H9 (cell line): ENCODE measurements at regions not wholly inside any gene's neighbourhood (a gene's known extent, or its start where the extent isn't known, plus 50 kb on each side); places are given as distances from the start of the nearest gene placed in this dataset.
"Not testable (repeated sequence)": the region's sequence is repeated elsewhere in the genome, so short reads cannot be mapped to it uniquely, and the experiment has no call there.

Experiments used
- DNase-seq: peaks from one replicate; pipeline ENCODE4 v3.0.0-alpha.2; 2017
- H2AFZ ChIP-seq: one replicate; pipeline ENCODE4 v1.6.1; 2013; ENCODE audit warnings: mild to moderate bottlenecking, low read length, control low read depth, moderate library complexity
- H2AK5ac ChIP-seq: 2 replicates; pipeline ENCODE4 v1.6.1; 2013; ENCODE audit warnings: low read length, control low read depth, mixed read lengths; ENCODE audit not compliant: insufficient read length
- H2BK120ac ChIP-seq: one replicate; pipeline ENCODE4 v1.6.1; 2013; ENCODE audit warnings: low read depth, mild to moderate bottlenecking, low read length, control low read depth, inconsistent platforms; ENCODE audit not compliant: poor library complexity, severe bottlenecking
- H2BK12ac ChIP-seq: 2 replicates; pipeline ENCODE4 v1.6.1; 2013; ENCODE audit warnings: low read length, control low read depth, mixed read lengths, low read depth; ENCODE audit not compliant: insufficient read length
- H2BK15ac ChIP-seq: 2 replicates; pipeline ENCODE4 v1.6.1; 2013; ENCODE audit warnings: low read depth, low read length, control low read depth
- H2BK20ac ChIP-seq: one replicate; pipeline ENCODE4 v1.6.1; 2013; ENCODE audit warnings: low read depth, mild to moderate bottlenecking, low read length, control low read depth, inconsistent platforms; ENCODE audit not compliant: poor library complexity, severe bottlenecking
- H2BK5ac ChIP-seq: 2 replicates; pipeline ENCODE4 v1.6.1; 2013; ENCODE audit warnings: low read length, control low read depth, mixed read lengths; ENCODE audit not compliant: insufficient read length
- H3K14ac ChIP-seq: 2 replicates; pipeline ENCODE4 v1.6.1; 2013; ENCODE audit warnings: low read length, control low read depth; ENCODE audit not compliant: insufficient read depth
- H3K18ac ChIP-seq: 2 replicates; pipeline ENCODE4 v1.6.1; 2013; ENCODE audit warnings: low read depth, mild to moderate bottlenecking, mixed read lengths, low read length, control low read depth; ENCODE audit not compliant: insufficient read length
- H3K23ac ChIP-seq: 2 replicates; pipeline ENCODE4 v1.6.1; 2013; ENCODE audit warnings: low read length, control low read depth, mixed read lengths, low read depth; ENCODE audit not compliant: insufficient read length
- H3K23me2 ChIP-seq: 2 replicates; pipeline ENCODE4 v1.6.1; 2013; ENCODE audit warnings: low read depth, mild to moderate bottlenecking, mixed read lengths, low read length, control low read depth; ENCODE audit not compliant: insufficient read length, poor library complexity, severe bottlenecking
- H3K27ac ChIP-seq: 2 replicates; pipeline ENCODE4 v1.5.1; 2013; ENCODE audit warnings: low read length, control low read depth, mixed read lengths, low read depth; ENCODE audit not compliant: insufficient read length
- H3K27me3 ChIP-seq: 2 replicates; pipeline ENCODE4 v1.6.1; 2013; ENCODE audit warnings: low read length, control low read depth, inconsistent platforms; ENCODE audit not compliant: insufficient read depth
- H3K4ac ChIP-seq: 2 replicates; pipeline ENCODE4 v1.6.1; 2013; ENCODE audit warnings: low read depth, mild to moderate bottlenecking, control low read depth, inconsistent platforms, low read length, moderate library complexity
- H3K4me1 ChIP-seq: 2 replicates; pipeline ENCODE4 v1.6.1; 2013; ENCODE audit warnings: low read length, control low read depth, inconsistent platforms; ENCODE audit not compliant: insufficient read depth
- H3K4me2 ChIP-seq: 2 replicates; pipeline ENCODE4 v1.6.1; 2013; ENCODE audit warnings: low read length, control low read depth, mixed read lengths; ENCODE audit not compliant: insufficient read length, insufficient read depth
- H3K56ac ChIP-seq: 2 replicates; pipeline ENCODE4 v1.6.1; 2013; ENCODE audit warnings: low read depth, mild to moderate bottlenecking, mixed read lengths, low read length, control low read depth; ENCODE audit not compliant: insufficient read length
- H3K79me1 ChIP-seq: 2 replicates; pipeline ENCODE4 v1.6.1; 2013; ENCODE audit warnings: low read depth, mild to moderate bottlenecking, moderate library complexity, low read length, control low read depth, inconsistent platforms; ENCODE audit not compliant: insufficient read depth, poor library complexity, severe bottlenecking
- H3K79me2 ChIP-seq: 2 replicates; pipeline ENCODE4 v1.6.1; 2013; ENCODE audit warnings: low read length, control low read depth, inconsistent platforms; ENCODE audit not compliant: insufficient read depth
- H3K9ac ChIP-seq: 2 replicates; pipeline ENCODE4 v1.6.1; 2013; ENCODE audit warnings: low read length, control low read depth, mixed read lengths; ENCODE audit not compliant: insufficient read length; ENCODE audit errors: extremely low read depth
- H3K9me3 ChIP-seq: one replicate; pipeline ENCODE4 v1.6.1; 2013; ENCODE audit warnings: low read depth, low read length, inconsistent platforms; ENCODE audit not compliant: control insufficient read depth
- H3T11ph ChIP-seq: one replicate; pipeline ENCODE4 v1.6.1; 2013; ENCODE audit warnings: mild to moderate bottlenecking, low read length, control low read depth, inconsistent platforms
- H4K20me1 ChIP-seq: one replicate; pipeline ENCODE4 v1.6.1; 2013; ENCODE audit not compliant: control insufficient read depth, insufficient read length, insufficient read depth
- H4K5ac ChIP-seq: 2 replicates; pipeline ENCODE4 v1.6.1; 2013; ENCODE audit warnings: low read depth, mild to moderate bottlenecking, mixed read lengths, low read length, control low read depth; ENCODE audit not compliant: insufficient read length
- H4K8ac ChIP-seq: replicated peaks from 2 replicates; pipeline ENCODE4 v1.6.1; 2013; ENCODE audit warnings: low read length, control low read depth, mixed read lengths, low read depth; ENCODE audit not compliant: insufficient read length
- H4K91ac ChIP-seq: 2 replicates; pipeline ENCODE4 v1.6.1; 2013; ENCODE audit warnings: low read depth, mild to moderate bottlenecking, moderate library complexity, mixed read lengths, low read length, control low read depth; ENCODE audit not compliant: insufficient read length
- H3K27ac Mint-ChIP-seq, 3 experiments: 2 replicates in 2 of 3; 3 replicates in 1 of 3; pipeline ENCODE4 v1.8.0; 2020 to 2021; ENCODE audit warnings: mixed read lengths in 3 of 3, mild to moderate bottlenecking in 1 of 3, moderate library complexity in 1 of 3
- H3K27me3 Mint-ChIP-seq: 2 replicates; pipeline ENCODE4 v1.8.0; 2021; ENCODE audit warnings: low read depth, mild to moderate bottlenecking, moderate library complexity, mixed read lengths
- H3K36me3 Mint-ChIP-seq, 3 experiments: 2 replicates in 2 of 3; 3 replicates in 1 of 3; pipeline ENCODE4 v1.8.0; 2020 to 2021; ENCODE audit warnings: low read depth in 3 of 3, mixed read lengths in 3 of 3; ENCODE audit not compliant: insufficient read depth in 1 of 3
- H3K4me1 Mint-ChIP-seq, 2 experiments: 2 replicates each; pipeline ENCODE4 v1.8.0; 2020; ENCODE audit warnings: mixed read lengths in 2 of 2
- H3K4me3 Mint-ChIP-seq, 2 experiments: 2 replicates in 1 of 2; 3 replicates in 1 of 2; pipeline ENCODE4 v1.8.0; 2020 to 2021; ENCODE audit warnings: mild to moderate bottlenecking in 2 of 2, mixed read lengths in 2 of 2, moderate library complexity in 1 of 2
- H3K9me3 Mint-ChIP-seq, 2 experiments: 2 replicates in 1 of 2; 3 replicates in 1 of 2; pipeline ENCODE4 v1.8.0; 2020; ENCODE audit warnings: mild to moderate bottlenecking in 2 of 2, mixed read lengths in 2 of 2, moderate library complexity in 1 of 2
- WGBS: extraction: QIAGEN DNeasy Blood & Tissue Kit; methylation state at CpG from one replicate; pipeline ENCODE4 v1.1.7; 2013; ENCODE audit warnings: missing lambda C conversion rate, low lambda C conversion rate, mixed read lengths; ENCODE audit not compliant: insufficient read length; ENCODE audit errors: extremely low coverage; 5-methylcytosine and 5-hydroxymethylcytosine counted together
- TF ChIP-seq, protein P1 (sequence below): fragments of 200-600 bp; sonication (generic); conservative IDR thresholded peaks from 3 replicates; pipeline ENCODE4 v1.8.0; 2021; ENCODE audit warnings: antibody characterized with exemption, mild to moderate bottlenecking

DNA sequence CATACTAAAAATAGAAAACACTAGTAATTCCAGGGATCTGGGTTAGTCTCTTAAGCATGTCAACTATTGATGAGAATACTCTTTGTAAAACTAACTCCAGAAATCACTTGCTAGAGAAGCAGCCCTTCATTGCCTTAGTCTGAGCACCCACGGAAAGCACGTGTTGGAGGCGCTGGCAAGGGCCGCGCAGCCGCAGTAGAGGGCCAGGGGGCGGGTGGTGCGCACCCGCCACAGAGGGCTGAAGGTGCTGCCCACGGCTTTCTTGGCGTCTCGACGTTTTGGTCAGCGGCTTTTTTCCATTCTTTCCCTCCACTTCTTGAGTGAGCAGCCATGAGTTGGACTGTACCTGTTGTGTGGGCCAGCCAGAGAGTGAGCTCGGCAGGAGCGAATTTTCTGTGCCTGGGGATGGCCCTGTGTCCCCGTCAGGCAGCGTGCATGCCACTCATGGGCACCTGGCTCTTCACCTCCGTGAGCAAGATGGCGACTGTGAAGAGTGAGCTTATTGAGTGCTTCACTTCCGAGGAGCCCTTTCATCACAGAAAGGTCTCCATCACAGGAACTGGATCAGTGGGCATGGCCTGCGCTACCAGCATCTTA lies 68.4 kb upstream of the PPM1H start:
- H4K8ac ChIP-seq = no peak overlapping the region
- no peaks in the 10 kb centered on the region for H3K9me3 ChIP-seq
- TF ChIP-seq, protein P1, sequence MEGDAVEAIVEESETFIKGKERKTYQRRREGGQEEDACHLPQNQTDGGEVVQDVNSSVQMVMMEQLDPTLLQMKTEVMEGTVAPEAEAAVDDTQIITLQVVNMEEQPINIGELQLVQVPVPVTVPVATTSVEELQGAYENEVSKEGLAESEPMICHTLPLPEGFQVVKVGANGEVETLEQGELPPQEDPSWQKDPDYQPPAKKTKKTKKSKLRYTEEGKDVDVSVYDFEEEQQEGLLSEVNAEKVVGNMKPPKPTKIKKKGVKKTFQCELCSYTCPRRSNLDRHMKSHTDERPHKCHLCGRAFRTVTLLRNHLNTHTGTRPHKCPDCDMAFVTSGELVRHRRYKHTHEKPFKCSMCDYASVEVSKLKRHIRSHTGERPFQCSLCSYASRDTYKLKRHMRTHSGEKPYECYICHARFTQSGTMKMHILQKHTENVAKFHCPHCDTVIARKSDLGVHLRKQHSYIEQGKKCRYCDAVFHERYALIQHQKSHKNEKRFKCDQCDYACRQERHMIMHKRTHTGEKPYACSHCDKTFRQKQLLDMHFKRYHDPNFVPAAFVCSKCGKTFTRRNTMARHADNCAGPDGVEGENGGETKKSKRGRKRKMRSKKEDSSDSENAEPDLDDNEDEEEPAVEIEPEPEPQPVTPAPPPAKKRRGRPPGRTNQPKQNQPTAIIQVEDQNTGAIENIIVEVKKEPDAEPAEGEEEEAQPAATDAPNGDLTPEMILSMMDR = no peak
- H2AK5ac ChIP-seq = no peak overlapping the region
- no peak overlapping the region for H3K23ac ChIP-seq
- WGBS = no CpG with 5 or more reads among the region's 22 CpGs
- H4K91ac ChIP-seq = no peak overlapping the region
- no peaks in the 10 kb centered on the region for H3K27me3 ChIP-seq
- no peak overlapping the region for H2BK120ac ChIP-seq
- peaks cover 18 to 22% of the 10 kb centered on the region in 2 experiments for H3K4me1 Mint-ChIP-seq
- peaks cover 3% of the 10 kb centered on the region; the same call in 1 of the 2 replicates for H3K4me1 ChIP-seq
- no peak overlapping the region for H3K14ac ChIP-seq
- H3K36me3 Mint-ChIP-seq = no peaks in the 10 kb centered on the region; a peak in 1 of 7 replicates
- H3K4me2 ChIP-seq = no peak overlapping the region
- H4K5ac ChIP-seq = no peak overlapping the region
- H2BK12ac ChIP-seq = no peak overlapping the region
- H3K27me3 Mint-ChIP-seq = peaks cover 3% of the 10 kb centered on the region
- H3K27ac ChIP-seq = no peak overlapping the region
- no peaks in the 10 kb centered on the region for H3K79me1 ChIP-seq
- no peak overlapping the region for H3K18ac ChIP-seq
- H3K4ac ChIP-seq = no peak overlapping the region
- no peak for DNase-seq
- no peak overlapping the region for H2BK15ac ChIP-seq
- no peak overlapping the region for H2AFZ ChIP-seq
- H3K9ac ChIP-seq = no peak overlapping the region
- H3K9me3 Mint-ChIP-seq = peaks cover 0 to 3% of the 10 kb centered on the region in 2 experiments; a peak in 1 of 5 replicates
- H3T11ph ChIP-seq = no peak overlapping the region
- no peak overlapping the region for H3K4me3 Mint-ChIP-seq
- no peak overlapping the region for H2BK20ac ChIP-seq
- H3K27ac Mint-ChIP-seq = no peak overlapping the region
- no peaks in the 10 kb centered on the region for H3K23me2 ChIP-seq
- no peaks in the 10 kb centered on the region for H4K20me1 ChIP-seq
- H2BK5ac ChIP-seq = no peak overlapping the region
- no peak overlapping the region for H3K56ac ChIP-seq
- H3K79me2 ChIP-seq = no peaks in the 10 kb centered on the region

DNA sequence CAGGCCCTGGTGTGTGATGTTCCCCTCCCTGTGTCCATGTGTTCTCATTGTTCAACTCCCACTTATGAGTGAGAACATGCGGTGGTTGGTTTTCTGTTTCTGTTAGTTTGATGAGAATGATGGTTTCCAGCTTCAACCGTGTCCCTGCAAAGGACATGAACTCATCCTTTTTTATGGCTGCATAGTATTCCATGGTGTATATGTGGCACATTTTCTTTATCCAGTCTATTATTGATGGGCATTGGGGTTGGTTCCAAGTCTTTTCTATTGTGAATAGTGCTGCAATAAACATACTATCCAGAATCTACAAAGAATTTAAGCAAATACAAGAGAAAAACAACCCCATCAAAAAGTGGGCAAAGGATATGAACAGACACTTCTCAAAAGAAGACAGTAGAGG lies 67.1 kb upstream of the PPM1H start:
- H3K27ac ChIP-seq, H2AFZ ChIP-seq, H3K4me1 ChIP-seq, H3K27ac Mint-ChIP-seq, DNase-seq, H3K56ac ChIP-seq, H3K14ac ChIP-seq, H3K9me3 ChIP-seq, H3K23me2 ChIP-seq, H3K4me2 ChIP-seq, H3K23ac ChIP-seq, H2BK15ac ChIP-seq, H3K27me3 Mint-ChIP-seq, H2BK20ac ChIP-seq, H3K27me3 ChIP-seq, H3K9me3 Mint-ChIP-seq, H3K4ac ChIP-seq, H3K18ac ChIP-seq, H4K8ac ChIP-seq, H3K9ac ChIP-seq, H3K36me3 Mint-ChIP-seq, H3K79me2 ChIP-seq, H2BK120ac ChIP-seq, H2BK12ac ChIP-seq, H2BK5ac ChIP-seq, H3K79me1 ChIP-seq, H3K4me3 Mint-ChIP-seq, H3T11ph ChIP-seq, H4K5ac ChIP-seq, H2AK5ac ChIP-seq, H4K20me1 ChIP-seq, H4K91ac ChIP-seq: not testable (repeated sequence)
- peaks cover 18 to 22% of the 10 kb centered on the region in 2 experiments for H3K4me1 Mint-ChIP-seq
- WGBS = no CpG with 5 or more reads among the region's 2 CpGs
